SH-SY5Y (cell line): ENCODE measurements at regions not wholly inside any gene's neighbourhood (a gene's known extent, or its start where the extent isn't known, plus 50 kb on each side); places are given as distances from the start of the nearest gene placed in this dataset.

Source experiments
- GATA2 ChIP-seq: IDR thresholded peaks from 2 replicates; pipeline ENCODE4 v1.6.1; 2011; ENCODE audit warnings: mild to moderate bottlenecking, low read depth, low read length
- GATA3 ChIP-seq: IDR thresholded peaks from 2 replicates; pipeline ENCODE4 v1.6.1; 2011; ENCODE audit warnings: low read depth, mild to moderate bottlenecking, low read length, moderate library complexity

- TF ChIP-seq GATA2 = no peak
- no peak for TF ChIP-seq GATA3
These were observed 121.8 kb upstream of the SLC1A4 start for GRCh38 chr2:64867253-64867996.
